GM23338 (cell line): ENCODE measurements at regions not wholly inside any gene's neighbourhood (a gene's known extent, or its start where the extent isn't known, plus 50 kb on each side); places are given as distances from the start of the nearest gene placed in this dataset.

Experiments used
- ATAC-seq: fragments of 200-7000 bp; cut with Tn5 transposase; 3 replicates; pipeline ENCODE4 v1.9.1; 2020
- DNase-seq: peaks from one replicate; pipeline ENCODE4 v3.0.0-alpha.2; 2015; ENCODE audit warnings: low spot score
- H2AFZ ChIP-seq: fragments of 200-600 bp; sonication (generic); 2 replicates; pipeline ENCODE4 v1.8.0; 2016; ENCODE audit warnings: antibody characterized with exemption, mild to moderate bottlenecking, moderate library complexity
- H3F3A ChIP-seq: fragments of 200-600 bp; sonication (generic); replicated peaks from 2 replicates; pipeline ENCODE4 v1.8.0; 2017; ENCODE audit warnings: antibody characterized with exemption, mixed run types, low read depth
- H3K27ac ChIP-seq: fragments of 200-600 bp; sonication (generic); 2 replicates; pipeline ENCODE4 v1.6.1; 2016; ENCODE audit warnings: low read depth
- H3K27me3 ChIP-seq: fragments of 200-600 bp; sonication (generic); 2 replicates; pipeline ENCODE4 v1.8.0; 2016; ENCODE audit warnings: mild to moderate bottlenecking, mixed run types, moderate library complexity; ENCODE audit not compliant: insufficient read depth
- H3K36me3 ChIP-seq: fragments of 200-600 bp; sonication (generic); 2 replicates; pipeline ENCODE4 v1.8.0; 2016; ENCODE audit warnings: mild to moderate bottlenecking; ENCODE audit not compliant: insufficient read depth
- H3K4me1 ChIP-seq: fragments of 200-600 bp; sonication (generic); 2 replicates; pipeline ENCODE4 v1.8.0; 2016; ENCODE audit warnings: mild to moderate bottlenecking, moderate library complexity; ENCODE audit not compliant: insufficient read depth
- H3K4me2 ChIP-seq: fragments of 200-600 bp; sonication (generic); 2 replicates; pipeline ENCODE4 v1.7.1; 2017; ENCODE audit warnings: mixed run types
- H3K4me3 ChIP-seq: fragments of 200-600 bp; sonication (generic); 2 replicates; pipeline ENCODE4 v1.6.1; 2016; ENCODE audit warnings: mixed run types
- H3K79me2 ChIP-seq: fragments of 200-600 bp; sonication (generic); replicated peaks from 2 replicates; pipeline ENCODE4 v1.8.0; 2017; ENCODE audit warnings: mild to moderate bottlenecking; ENCODE audit not compliant: insufficient read depth
- H3K9me2 ChIP-seq: fragments of 200-600 bp; sonication (generic); 2 replicates; pipeline ENCODE4 v1.8.0; 2017; ENCODE audit not compliant: insufficient read depth
- H4K20me1 ChIP-seq: fragments of 200-600 bp; sonication (generic); replicated peaks from 2 replicates; pipeline ENCODE4 v1.8.0; 2017; ENCODE audit warnings: mild to moderate bottlenecking; ENCODE audit not compliant: insufficient read depth
- H3K27ac Mint-ChIP-seq: 2 replicates; pipeline ENCODE4 v1.8.0; 2020; ENCODE audit warnings: inconsistent platforms, mild to moderate bottlenecking, moderate library complexity, mixed read lengths
- H3K27me3 Mint-ChIP-seq: 3 replicates; pipeline ENCODE4 v1.8.0; 2022; ENCODE audit warnings: low read depth, mild to moderate bottlenecking, moderate library complexity, mixed read lengths, inconsistent platforms; ENCODE audit not compliant: insufficient read depth, poor library complexity
- H3K36me3 Mint-ChIP-seq: 3 replicates; pipeline ENCODE4 v1.8.0; 2021; ENCODE audit warnings: low read depth, mild to moderate bottlenecking, inconsistent platforms, moderate library complexity, mixed read lengths
- H3K4me1 Mint-ChIP-seq: 3 replicates; pipeline ENCODE4 v1.8.0; 2020; ENCODE audit warnings: mild to moderate bottlenecking, inconsistent platforms, mixed read lengths
- H3K4me3 Mint-ChIP-seq: 3 replicates; pipeline ENCODE4 v1.8.0; 2021; ENCODE audit warnings: moderate library complexity, mild to moderate bottlenecking, inconsistent platforms, mixed read lengths
- H3K9me3 Mint-ChIP-seq: 3 replicates; pipeline ENCODE4 v1.8.0; 2020; ENCODE audit warnings: moderate library complexity, mild to moderate bottlenecking, inconsistent platforms, mixed read lengths
- CREB1 ChIP-seq: fragments of 250-450 bp; sonication (Bioruptor Pico); IDR thresholded peaks from 2 replicates; pipeline ENCODE4 v1.5.0; 2020; ENCODE audit warnings: low read depth, mild to moderate bottlenecking, moderate library complexity
- EZH2 ChIP-seq: fragments of 200-600 bp; sonication (generic); IDR thresholded peaks from one replicate; pipeline ENCODE4 v1.8.0; 2017; ENCODE audit warnings: antibody characterized with exemption, mild to moderate bottlenecking, low read depth; ENCODE audit not compliant: unreplicated experiment
- EZH2phosphoT487 ChIP-seq: fragments of 200-600 bp; sonication (generic); IDR thresholded peaks from one replicate; pipeline ENCODE4 v1.8.1; 2018; ENCODE audit warnings: antibody characterized with exemption; ENCODE audit not compliant: unreplicated experiment
- JUNB ChIP-seq: IDR thresholded peaks from one replicate; pipeline ENCODE4 v1.6.1; 2016; ENCODE audit warnings: antibody characterized with exemption; ENCODE audit not compliant: unreplicated experiment
- POLR2AphosphoS5 ChIP-seq: IDR thresholded peaks from 2 replicates; pipeline ENCODE4 v1.6.1; 2016; ENCODE audit warnings: antibody characterized with exemption, low read depth
- STAT1 ChIP-seq: IDR thresholded peaks from one replicate; pipeline ENCODE4 v1.6.1; 2016; ENCODE audit warnings: antibody characterized with exemption; ENCODE audit not compliant: unreplicated experiment
- ZNF114 ChIP-seq: fragments of 250-450 bp; sonication (Bioruptor Pico); IDR thresholded peaks from 2 replicates; pipeline ENCODE4 v1.5.0; 2020; ENCODE audit warnings: mild to moderate bottlenecking, moderate library complexity
- TF ChIP-seq, protein P1 (sequence below): fragments of 250-450 bp; sonication (Bioruptor Pico); IDR thresholded peaks from 2 replicates; pipeline ENCODE4 v1.5.0; 2020; ENCODE audit warnings: mild to moderate bottlenecking, moderate library complexity
- TF ChIP-seq, protein P2 (sequence below): IDR thresholded peaks from 2 replicates; pipeline ENCODE4 v1.6.1; 2016; ENCODE audit warnings: antibody characterized with exemption
- TF ChIP-seq, protein P3 (sequence below): IDR thresholded peaks from one replicate; pipeline ENCODE4 v1.6.1; 2018; ENCODE audit warnings: antibody characterized with exemption; ENCODE audit not compliant: unreplicated experiment

DNA sequence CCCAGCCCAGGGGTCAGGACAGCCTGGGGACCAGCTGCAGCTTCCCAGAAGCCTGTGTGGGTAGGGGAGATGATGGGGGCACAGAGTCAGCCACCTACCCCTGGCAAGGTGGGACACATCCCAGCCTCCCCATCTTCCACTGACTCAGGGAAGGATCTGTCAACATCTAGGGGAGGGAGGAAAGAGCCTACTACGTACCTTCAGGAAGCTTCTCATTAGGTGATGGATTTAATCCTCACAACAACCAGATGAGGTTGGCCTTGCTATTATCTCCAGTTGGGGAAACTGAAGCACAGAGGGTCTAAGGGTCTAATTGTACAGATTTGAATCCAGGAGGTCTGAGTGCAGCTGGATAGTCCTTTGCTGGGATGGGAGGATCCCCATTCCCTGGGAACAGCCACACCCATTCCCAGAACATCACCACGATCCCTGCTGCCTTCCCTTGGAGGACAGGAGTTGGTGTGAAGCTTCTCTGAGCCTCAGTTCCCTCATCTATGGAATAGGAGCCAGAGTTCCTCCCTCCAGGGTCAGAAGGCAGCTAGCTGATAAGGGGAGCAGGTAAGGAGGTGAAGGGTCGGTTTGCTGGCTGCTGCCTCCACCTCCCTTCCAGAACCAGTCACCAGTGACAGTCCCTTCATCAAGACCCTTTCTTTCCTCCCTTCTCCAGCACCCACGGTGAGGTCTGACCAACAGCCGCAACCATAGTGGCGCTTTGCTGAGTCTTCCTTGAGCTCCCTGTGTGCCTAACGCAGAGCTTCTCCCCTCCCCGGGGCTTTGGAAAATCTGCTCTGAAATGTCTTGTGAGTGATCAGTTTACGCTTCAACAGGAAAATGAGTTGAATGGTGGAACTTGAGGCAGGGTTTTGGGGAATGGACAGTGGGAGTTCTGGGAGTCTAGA is 56.8 kb downstream of the CEBPB start:
- Histone ChIP-seq H3F3A (no peaks in the 10 kb centered on the region), H3K4me2 (no peak overlapping the region)
- no peak for ATAC-seq

More for the DNA sequence above, 56.8 kb downstream of the CEBPB start:
- H3K27ac Mint-ChIP-seq: no peak overlapping the region
- no peak overlapping the region for H3K27ac ChIP-seq
- H3K27me3 ChIP-seq: no peaks in the 10 kb centered on the region
- H3K4me3 Mint-ChIP-seq: no peak overlapping the region
- H3K27me3 Mint-ChIP-seq: peaks cover 9% of the 10 kb centered on the region
- no peaks in the 10 kb centered on the region for H3K9me2 ChIP-seq
- H3K4me1 Mint-ChIP-seq: no peaks in the 10 kb centered on the region; the same call in 1 of the 3 replicates
- no peaks in the 10 kb centered on the region for H3K9me3 Mint-ChIP-seq
- H3K4me3 ChIP-seq: no peak overlapping the region
- no peak for DNase-seq
- no peaks in the 10 kb centered on the region for H3K36me3 Mint-ChIP-seq
- no peaks in the 10 kb centered on the region for H3K36me3 ChIP-seq
- no peaks in the 10 kb centered on the region for H4K20me1 ChIP-seq
- H3K4me1 ChIP-seq: no peaks in the 10 kb centered on the region
- H2AFZ ChIP-seq: no peak overlapping the region
- no peaks in the 10 kb centered on the region for H3K79me2 ChIP-seq
- TF ChIP-seq, protein P1, sequence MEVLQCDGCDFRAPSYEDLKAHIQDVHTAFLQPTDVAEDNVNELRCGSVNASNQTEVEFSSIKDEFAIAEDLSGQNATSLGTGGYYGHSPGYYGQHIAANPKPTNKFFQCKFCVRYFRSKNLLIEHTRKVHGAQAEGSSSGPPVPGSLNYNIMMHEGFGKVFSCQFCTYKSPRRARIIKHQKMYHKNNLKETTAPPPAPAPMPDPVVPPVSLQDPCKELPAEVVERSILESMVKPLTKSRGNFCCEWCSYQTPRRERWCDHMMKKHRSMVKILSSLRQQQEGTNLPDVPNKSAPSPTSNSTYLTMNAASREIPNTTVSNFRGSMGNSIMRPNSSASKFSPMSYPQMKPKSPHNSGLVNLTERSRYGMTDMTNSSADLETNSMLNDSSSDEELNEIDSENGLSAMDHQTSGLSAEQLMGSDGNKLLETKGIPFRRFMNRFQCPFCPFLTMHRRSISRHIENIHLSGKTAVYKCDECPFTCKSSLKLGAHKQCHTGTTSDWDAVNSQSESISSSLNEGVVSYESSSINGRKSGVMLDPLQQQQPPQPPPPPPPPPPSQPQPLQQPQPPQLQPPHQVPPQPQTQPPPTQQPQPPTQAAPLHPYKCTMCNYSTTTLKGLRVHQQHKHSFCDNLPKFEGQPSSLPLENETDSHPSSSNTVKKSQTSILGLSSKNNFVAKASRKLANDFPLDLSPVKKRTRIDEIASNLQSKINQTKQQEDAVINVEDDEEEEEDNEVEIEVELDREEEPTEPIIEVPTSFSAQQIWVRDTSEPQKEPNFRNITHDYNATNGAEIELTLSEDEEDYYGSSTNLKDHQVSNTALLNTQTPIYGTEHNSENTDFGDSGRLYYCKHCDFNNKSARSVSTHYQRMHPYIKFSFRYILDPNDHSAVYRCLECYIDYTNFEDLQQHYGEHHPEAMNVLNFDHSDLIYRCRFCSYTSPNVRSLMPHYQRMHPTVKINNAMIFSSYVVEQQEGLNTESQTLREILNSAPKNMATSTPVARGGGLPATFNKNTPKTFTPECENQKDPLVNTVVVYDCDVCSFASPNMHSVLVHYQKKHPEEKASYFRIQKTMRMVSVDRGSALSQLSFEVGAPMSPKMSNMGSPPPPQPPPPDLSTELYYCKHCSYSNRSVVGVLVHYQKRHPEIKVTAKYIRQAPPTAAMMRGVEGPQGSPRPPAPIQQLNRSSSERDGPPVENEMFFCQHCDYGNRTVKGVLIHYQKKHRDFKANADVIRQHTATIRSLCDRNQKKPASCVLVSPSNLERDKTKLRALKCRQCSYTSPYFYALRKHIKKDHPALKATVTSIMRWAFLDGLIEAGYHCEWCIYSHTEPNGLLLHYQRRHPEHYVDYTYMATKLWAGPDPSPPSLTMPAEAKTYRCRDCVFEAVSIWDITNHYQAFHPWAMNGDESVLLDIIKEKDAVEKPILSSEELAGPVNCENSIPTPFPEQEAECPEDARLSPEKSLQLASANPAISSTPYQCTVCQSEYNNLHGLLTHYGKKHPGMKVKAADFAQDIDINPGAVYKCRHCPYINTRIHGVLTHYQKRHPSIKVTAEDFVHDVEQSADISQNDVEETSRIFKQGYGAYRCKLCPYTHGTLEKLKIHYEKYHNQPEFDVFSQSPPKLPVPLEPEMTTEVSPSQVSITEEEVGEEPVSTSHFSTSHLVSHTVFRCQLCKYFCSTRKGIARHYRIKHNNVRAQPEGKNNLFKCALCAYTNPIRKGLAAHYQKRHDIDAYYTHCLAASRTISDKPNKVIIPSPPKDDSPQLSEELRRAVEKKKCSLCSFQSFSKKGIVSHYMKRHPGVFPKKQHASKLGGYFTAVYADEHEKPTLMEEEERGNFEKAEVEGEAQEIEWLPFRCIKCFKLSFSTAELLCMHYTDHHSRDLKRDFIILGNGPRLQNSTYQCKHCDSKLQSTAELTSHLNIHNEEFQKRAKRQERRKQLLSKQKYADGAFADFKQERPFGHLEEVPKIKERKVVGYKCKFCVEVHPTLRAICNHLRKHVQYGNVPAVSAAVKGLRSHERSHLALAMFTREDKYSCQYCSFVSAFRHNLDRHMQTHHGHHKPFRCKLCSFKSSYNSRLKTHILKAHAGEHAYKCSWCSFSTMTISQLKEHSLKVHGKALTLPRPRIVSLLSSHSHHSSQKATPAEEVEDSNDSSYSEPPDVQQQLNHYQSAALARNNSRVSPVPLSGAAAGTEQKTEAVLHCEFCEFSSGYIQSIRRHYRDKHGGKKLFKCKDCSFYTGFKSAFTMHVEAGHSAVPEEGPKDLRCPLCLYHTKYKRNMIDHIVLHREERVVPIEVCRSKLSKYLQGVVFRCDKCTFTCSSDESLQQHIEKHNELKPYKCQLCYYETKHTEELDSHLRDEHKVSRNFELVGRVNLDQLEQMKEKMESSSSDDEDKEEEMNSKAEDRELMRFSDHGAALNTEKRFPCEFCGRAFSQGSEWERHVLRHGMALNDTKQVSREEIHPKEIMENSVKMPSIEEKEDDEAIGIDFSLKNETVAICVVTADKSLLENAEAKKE: no peak
- TF ChIP-seq POLR2AphosphoS5 (no peak), JUNB (no peak), EZH2 (no peak), STAT1 (no peak), ZNF114 (CRISPR knock-in tag) (no peak), EZH2phosphoT487 (no peak), CREB1 (no peak)
- TF ChIP-seq, protein P2, sequence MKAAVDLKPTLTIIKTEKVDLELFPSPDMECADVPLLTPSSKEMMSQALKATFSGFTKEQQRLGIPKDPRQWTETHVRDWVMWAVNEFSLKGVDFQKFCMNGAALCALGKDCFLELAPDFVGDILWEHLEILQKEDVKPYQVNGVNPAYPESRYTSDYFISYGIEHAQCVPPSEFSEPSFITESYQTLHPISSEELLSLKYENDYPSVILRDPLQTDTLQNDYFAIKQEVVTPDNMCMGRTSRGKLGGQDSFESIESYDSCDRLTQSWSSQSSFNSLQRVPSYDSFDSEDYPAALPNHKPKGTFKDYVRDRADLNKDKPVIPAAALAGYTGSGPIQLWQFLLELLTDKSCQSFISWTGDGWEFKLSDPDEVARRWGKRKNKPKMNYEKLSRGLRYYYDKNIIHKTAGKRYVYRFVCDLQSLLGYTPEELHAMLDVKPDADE: no peak
- TF ChIP-seq, protein P3, sequence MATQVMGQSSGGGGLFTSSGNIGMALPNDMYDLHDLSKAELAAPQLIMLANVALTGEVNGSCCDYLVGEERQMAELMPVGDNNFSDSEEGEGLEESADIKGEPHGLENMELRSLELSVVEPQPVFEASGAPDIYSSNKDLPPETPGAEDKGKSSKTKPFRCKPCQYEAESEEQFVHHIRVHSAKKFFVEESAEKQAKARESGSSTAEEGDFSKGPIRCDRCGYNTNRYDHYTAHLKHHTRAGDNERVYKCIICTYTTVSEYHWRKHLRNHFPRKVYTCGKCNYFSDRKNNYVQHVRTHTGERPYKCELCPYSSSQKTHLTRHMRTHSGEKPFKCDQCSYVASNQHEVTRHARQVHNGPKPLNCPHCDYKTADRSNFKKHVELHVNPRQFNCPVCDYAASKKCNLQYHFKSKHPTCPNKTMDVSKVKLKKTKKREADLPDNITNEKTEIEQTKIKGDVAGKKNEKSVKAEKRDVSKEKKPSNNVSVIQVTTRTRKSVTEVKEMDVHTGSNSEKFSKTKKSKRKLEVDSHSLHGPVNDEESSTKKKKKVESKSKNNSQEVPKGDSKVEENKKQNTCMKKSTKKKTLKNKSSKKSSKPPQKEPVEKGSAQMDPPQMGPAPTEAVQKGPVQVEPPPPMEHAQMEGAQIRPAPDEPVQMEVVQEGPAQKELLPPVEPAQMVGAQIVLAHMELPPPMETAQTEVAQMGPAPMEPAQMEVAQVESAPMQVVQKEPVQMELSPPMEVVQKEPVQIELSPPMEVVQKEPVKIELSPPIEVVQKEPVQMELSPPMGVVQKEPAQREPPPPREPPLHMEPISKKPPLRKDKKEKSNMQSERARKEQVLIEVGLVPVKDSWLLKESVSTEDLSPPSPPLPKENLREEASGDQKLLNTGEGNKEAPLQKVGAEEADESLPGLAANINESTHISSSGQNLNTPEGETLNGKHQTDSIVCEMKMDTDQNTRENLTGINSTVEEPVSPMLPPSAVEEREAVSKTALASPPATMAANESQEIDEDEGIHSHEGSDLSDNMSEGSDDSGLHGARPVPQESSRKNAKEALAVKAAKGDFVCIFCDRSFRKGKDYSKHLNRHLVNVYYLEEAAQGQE: no peak
